K562 (cell line): ENCODE measurements at regions not wholly inside any gene's neighbourhood (a gene's known extent, or its start where the extent isn't known, plus 50 kb on each side); places are given as distances from the start of the nearest gene placed in this dataset.

Source experiments
- ATAC-seq: fragments of 200-7000 bp; cut with Tn5 transposase; 3 replicates; pipeline ENCODE4 v1.9.1; 2020; ENCODE audit warnings: moderate library complexity
- BruUV-seq: library from RNA; stranded (reverse); fragments of 400-500 nt; replicated peaks from 2 replicates; lab custom pipeline; 2021; lab: Mats Ljungman, UMichigan
- CTCF ChIA-PET: fragments of 300-600 bp; formaldehyde crosslinking; extraction: SDS; loops from one replicate; lab custom pipeline; 2021; ENCODE audit warnings: low intra/inter-chr PET ratio; lab: Yijun Ruan, JAX
- POLR2A ChIA-PET: fragments of 300-600, 350-650 bp; sonication (Branson Sonifier 250); formaldehyde crosslinking; extraction: SDS; loops from one replicate; lab custom pipeline; 2021; ENCODE audit warnings: antibody characterized with exemption, inconsistent platforms; lab: Yijun Ruan, JAX
- DNase-seq, 4 experiments: peaks; one replicate each; pipeline versions ENCODE4 v3.0.0 to v3.0.0-alpha.2; 2011 to 2018; ENCODE audit warnings: low spot score in 3 of 4, mixed read lengths in 3 of 4; ENCODE audit errors: extremely low read depth in 1 of 4
- FAIRE-seq: peaks from 2 replicates; lab custom pipeline; 2011; peaks lifted over from hg19 to GRCh38; lab: Jason Lieb, UNC
- H2AFZ ChIP-seq: 2 replicates; pipeline ENCODE4 v1.6.0; 2011; ENCODE audit warnings: low read depth, low read length, control low read depth, inconsistent platforms
- H3K27ac ChIP-seq: fragments of 200-600 bp; 3 replicates; pipeline ENCODE4 v1.8.0; 2011; ENCODE audit warnings: low read depth, mild to moderate bottlenecking, control low read depth, inconsistent platforms, low read length, moderate library complexity, mixed read lengths; ENCODE audit errors: extremely low read depth
- H3K27me3 ChIP-seq, 2 experiments: fragments of 300-600 bp in 1 of 2; 2 replicates in 1 of 2; 3 replicates in 1 of 2; pipeline versions ENCODE4 v1.6.0 to v1.8.0; 2011; ENCODE audit warnings: inconsistent platforms in 2 of 2, low read length in 2 of 2, mild to moderate bottlenecking in 1 of 2, mixed read lengths in 1 of 2, moderate library complexity in 1 of 2; ENCODE audit not compliant: control insufficient read depth in 2 of 2, insufficient read depth in 2 of 2
- H3K36me3 ChIP-seq: fragments of 300-600 bp; 3 replicates; pipeline ENCODE4 v1.8.0; 2011; ENCODE audit warnings: mild to moderate bottlenecking, low read length, inconsistent platforms; ENCODE audit not compliant: control insufficient read depth, insufficient read depth
- H3K4me1 ChIP-seq, 2 experiments: fragments of 200-600 bp in 1 of 2; replicated peaks in 1 of 2; 2 replicates in 1 of 2; 3 replicates in 1 of 2; pipeline versions ENCODE4 v1.5.1 to v1.8.0; 2011; ENCODE audit warnings: inconsistent platforms in 2 of 2, low read length in 2 of 2, mild to moderate bottlenecking in 1 of 2, mixed read lengths in 1 of 2, moderate library complexity in 1 of 2; ENCODE audit not compliant: control insufficient read depth in 2 of 2, insufficient read depth in 2 of 2
- H3K4me2 ChIP-seq: 2 replicates; pipeline ENCODE4 v1.6.1; 2011; ENCODE audit warnings: low read length, control low read depth, inconsistent platforms, mixed read lengths; ENCODE audit not compliant: insufficient read depth
- H3K4me3 ChIP-seq: fragments of 200-600 bp; sonication (generic), shearing (Covaris generic); 2 replicates; pipeline ENCODE4 v1.5.1; 2016; ENCODE audit warnings: control low read depth, inconsistent platforms
- H3K79me2 ChIP-seq: fragments of 200-600 bp; 3 replicates; pipeline ENCODE4 v1.8.0; 2011; ENCODE audit warnings: low read length, inconsistent platforms; ENCODE audit not compliant: control insufficient read depth, insufficient read depth
- H3K9ac ChIP-seq, 2 experiments: 2 replicates each; pipeline versions ENCODE4 v1.6.0 to v1.6.1; 2011; ENCODE audit warnings: low read depth in 2 of 2, low read length in 2 of 2, control low read depth in 1 of 2, inconsistent platforms in 1 of 2, mild to moderate bottlenecking in 1 of 2, mixed read lengths in 1 of 2; ENCODE audit not compliant: insufficient read depth in 1 of 2
- H3K9me1 ChIP-seq: one replicate; pipeline ENCODE4 v1.6.0; 2011; ENCODE audit warnings: inconsistent platforms, mild to moderate bottlenecking, low read length, moderate library complexity; ENCODE audit not compliant: control insufficient read depth, insufficient read depth
- H3K9me3 ChIP-seq: replicated peaks from 2 replicates; pipeline ENCODE4 v1.5.1; 2011; ENCODE audit warnings: low read depth, low read length, inconsistent platforms; ENCODE audit not compliant: control insufficient read depth, insufficient read depth
- H4K20me1 ChIP-seq: replicated peaks from 2 replicates; pipeline ENCODE4 v1.6.1; 2011; ENCODE audit warnings: low read length, inconsistent platforms, mixed read lengths; ENCODE audit not compliant: control insufficient read depth, insufficient read depth
- E2F4 ChIP-seq: sonication (generic); formaldehyde crosslinking; IDR thresholded peaks from 2 replicates; pipeline ENCODE4 v1.8.0; 2022; ENCODE audit warnings: mild to moderate bottlenecking, low read depth, missing genetic modification reagents
- LCOR ChIP-seq: sonication (generic); formaldehyde crosslinking; IDR thresholded peaks from 2 replicates; pipeline ENCODE4 v1.8.0; 2022; ENCODE audit warnings: mild to moderate bottlenecking, missing genetic modification reagents
- RREB1 ChIP-seq: fragments of 250-450 bp; sonication (Bioruptor Pico); IDR thresholded peaks from 2 replicates; pipeline ENCODE4 v1.4.0; 2020
- TFAM ChIP-seq: fragments of 250-450 bp; sonication (Bioruptor Pico); conservative IDR thresholded peaks from 2 replicates; pipeline ENCODE4 v1.5.0; 2021; ENCODE audit warnings: mild to moderate bottlenecking, moderate library complexity
- TGIF2 ChIP-seq: sonication (generic); formaldehyde crosslinking; IDR thresholded peaks from 2 replicates; pipeline ENCODE4 v1.8.1; 2022; ENCODE audit warnings: mild to moderate bottlenecking, missing genetic modification reagents, moderate library complexity
- U2AF2 ChIP-seq: fragments of 200-400 bp; formaldehyde crosslinking; optimal IDR thresholded peaks from 2 replicates; pipeline ENCODE3; 2017; ENCODE audit warnings: low read depth, mild to moderate bottlenecking, low read length
- ZNF3 ChIP-seq: fragments of 250-450 bp; sonication (Bioruptor Pico); IDR thresholded peaks from 2 replicates; pipeline ENCODE4 v1.5.0; 2021; ENCODE audit warnings: mild to moderate bottlenecking, moderate library complexity
- WGBS: fragments of 100-300 bp; shearing (Covaris generic); methylation state at CpG from one replicate; pipeline ENCODE4 v1.1.6; 2016; ENCODE audit warnings: low coverage, mixed read lengths; ENCODE audit not compliant: insufficient coverage; ENCODE audit errors: missing lambda C conversion rate; 5-methylcytosine and 5-hydroxymethylcytosine counted together
- in situ Hi-C: fragments of 300-500 bp; cut with MboI; formaldehyde crosslinking; loops from 4 replicates; pipeline ENCODE4 v1.15.0; 2018; ENCODE audit warnings: inconsistent platforms, mixed read lengths
- intact Hi-C: fragments of 100-400 bp; cut with micrococcal nuclease; formaldehyde crosslinking; loops from 2 replicates; pipeline ENCODE4 v1.14.2; 2022

GRCh38 chr9:78470741-78471140 is 173.8 kb downstream of the PSAT1 start:
- intact Hi-C loops (no loop called here), in situ Hi-C loops (no loop called here)
- WGBS = 0% methylated on average over 3 of the region's 5 CpGs
- H3K9me3 ChIP-seq = no peaks in the 10 kb centered on the region
- FAIRE-seq (no peak), DNase-seq (no peak), ATAC-seq (no peak)
- no peak overlapping the region for H3K4me3 ChIP-seq
- H3K79me2 ChIP-seq = no peaks in the 10 kb centered on the region
- no peak overlapping the region for H3K9ac ChIP-seq
- H3K4me2 ChIP-seq = no peak overlapping the region
- H4K20me1 ChIP-seq = no peaks in the 10 kb centered on the region
- no peak overlapping the region for H2AFZ ChIP-seq
- no peaks in the 10 kb centered on the region for H3K27me3 ChIP-seq
- TF ChIP-seq E2F4 (CRISPR knock-in tag) (no peak), TGIF2 (CRISPR knock-in tag) (no peak), TFAM (CRISPR knock-in tag) (no peak), LCOR (CRISPR knock-in tag) (no peak), U2AF2 (no peak), RREB1 (CRISPR knock-in tag) (no peak), ZNF3 (CRISPR knock-in tag) (no peak)
- CTCF ChIA-PET = no interaction called here
- no TSS peak for BruUV-seq
- H3K36me3 ChIP-seq = no peaks in the 10 kb centered on the region
- POLR2A ChIA-PET = no interaction called here
- no peaks in the 10 kb centered on the region for H3K9me1 ChIP-seq
- H3K4me1 ChIP-seq = no peaks in the 10 kb centered on the region
- H3K27ac ChIP-seq = no peak overlapping the region
